ENCODE measurements at regions not wholly inside any gene's neighbourhood (a gene's known extent, or its start where the extent isn't known, plus 50 kb on each side); places are given as distances from the start of the nearest gene placed in this dataset.

DNA sequence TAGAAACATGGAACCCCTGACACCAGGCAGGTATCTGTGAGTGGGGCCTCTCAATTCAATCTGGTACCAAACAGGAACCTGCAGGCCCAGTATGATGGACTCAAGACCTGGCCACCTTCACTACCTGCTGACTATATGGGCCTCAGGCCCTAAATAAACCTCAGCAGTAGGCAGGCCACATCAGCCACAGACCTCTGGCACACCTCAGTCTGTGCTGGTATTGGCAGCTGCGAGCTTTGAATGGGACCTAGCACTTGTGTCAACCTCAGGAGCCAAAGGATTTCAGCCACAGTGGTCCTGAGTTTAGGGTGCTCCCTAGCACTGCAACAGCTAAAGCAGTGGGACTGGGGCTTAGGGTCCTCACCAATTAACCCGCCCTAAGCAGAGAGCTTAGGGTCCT lies 325.5 kb downstream of the ZNF608 start:
- Histone ChIP-seq H3K27ac (ENCODE audit: low read depth in 2 of 2, low read length in 2 of 2) (no peak overlapping the region), H3K9ac (ENCODE audit: low read depth in 1 of 2, low read length in 2 of 2) (no peak overlapping the region), H3K4me3 (ENCODE audit: low read length in 2 of 2) (no peak overlapping the region), H3K4me1 (ENCODE audit: control insufficient read depth in 2 of 2, insufficient read depth in 2 of 2, low read length in 2 of 2) (no peaks in the 10 kb centered on the region), H3K27me3 (ENCODE audit: control insufficient read depth in 2 of 2, insufficient read depth in 2 of 2, low read length in 2 of 2) (no peaks in the 10 kb centered on the region), H3K36me3 (ENCODE audit: control insufficient read depth in 2 of 2, insufficient read depth in 2 of 2, low read length in 2 of 2) (no peaks in the 10 kb centered on the region), H3K9me3 (ENCODE audit: control insufficient read depth in 2 of 2, low read length in 2 of 2) (no peaks in the 10 kb centered on the region)

DNA sequence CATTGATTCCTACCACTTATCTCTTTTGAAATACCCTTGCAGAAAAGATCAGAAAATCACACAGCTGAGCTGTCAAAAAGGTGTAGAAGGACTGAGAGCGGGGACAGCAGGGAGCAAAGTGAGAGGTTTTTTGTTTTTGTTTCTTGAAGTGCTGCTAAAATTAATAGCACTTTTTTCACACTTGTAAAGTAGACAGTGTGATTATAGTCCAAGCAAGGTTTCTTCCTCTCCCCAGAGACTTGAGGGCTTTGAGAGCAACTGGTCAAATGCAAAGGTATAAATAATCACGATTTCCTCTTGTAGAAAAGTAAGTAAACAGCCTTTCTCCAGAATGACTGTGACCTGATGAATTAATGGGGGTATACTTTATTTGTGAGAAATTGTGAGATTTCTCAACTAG lies 326.9 kb downstream of the ZNF608 start:
- Histone ChIP-seq H3K4me1 (ENCODE audit: control insufficient read depth in 2 of 2, insufficient read depth in 2 of 2, low read length in 2 of 2) (no peaks in the 10 kb centered on the region), H3K27me3 (ENCODE audit: control insufficient read depth in 2 of 2, insufficient read depth in 2 of 2, low read length in 2 of 2) (no peaks in the 10 kb centered on the region), H3K36me3 (ENCODE audit: control insufficient read depth in 2 of 2, insufficient read depth in 2 of 2, low read length in 2 of 2) (no peaks in the 10 kb centered on the region), H3K27ac (ENCODE audit: low read depth in 2 of 2, low read length in 2 of 2) (no peak overlapping the region), H3K9me3 (ENCODE audit: control insufficient read depth in 2 of 2, low read length in 2 of 2) (no peaks in the 10 kb centered on the region), H3K9ac (ENCODE audit: low read depth in 1 of 2, low read length in 2 of 2) (no peak overlapping the region), H3K4me3 (ENCODE audit: low read length in 2 of 2) (no peak overlapping the region)

DNA sequence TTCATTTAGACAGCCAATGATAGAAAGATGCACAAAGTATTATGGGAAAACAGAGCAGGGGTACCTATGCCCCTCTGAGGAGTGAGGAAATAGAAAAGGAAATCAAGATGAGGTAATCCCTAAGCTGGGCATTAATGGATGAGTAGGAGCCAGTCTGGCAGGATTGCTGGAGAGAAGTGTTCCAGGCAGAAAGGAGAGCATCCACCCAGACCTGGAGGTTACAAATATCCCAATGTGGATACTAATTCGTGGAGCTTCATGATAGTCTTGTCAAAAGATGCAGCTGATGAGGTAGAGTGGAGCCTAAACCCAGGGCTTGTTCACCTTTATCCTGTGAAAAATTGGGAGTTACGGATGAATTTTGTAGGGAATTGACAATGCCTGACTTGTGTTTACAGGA lies 328.0 kb downstream of the ZNF608 start:
- Histone ChIP-seq H3K4me1 (ENCODE audit: control insufficient read depth in 2 of 2, insufficient read depth in 2 of 2, low read length in 2 of 2) (no peaks in the 10 kb centered on the region), H3K27ac (ENCODE audit: low read depth in 2 of 2, low read length in 2 of 2) (no peak overlapping the region), H3K36me3 (ENCODE audit: control insufficient read depth in 2 of 2, insufficient read depth in 2 of 2, low read length in 2 of 2) (no peaks in the 10 kb centered on the region), H3K9me3 (ENCODE audit: control insufficient read depth in 2 of 2, low read length in 2 of 2) (no peaks in the 10 kb centered on the region), H3K4me3 (ENCODE audit: low read length in 2 of 2) (no peak overlapping the region), H3K9ac (ENCODE audit: low read depth in 1 of 2, low read length in 2 of 2) (no peak overlapping the region), H3K27me3 (ENCODE audit: control insufficient read depth in 2 of 2, insufficient read depth in 2 of 2, low read length in 2 of 2) (no peaks in the 10 kb centered on the region)

DNA sequence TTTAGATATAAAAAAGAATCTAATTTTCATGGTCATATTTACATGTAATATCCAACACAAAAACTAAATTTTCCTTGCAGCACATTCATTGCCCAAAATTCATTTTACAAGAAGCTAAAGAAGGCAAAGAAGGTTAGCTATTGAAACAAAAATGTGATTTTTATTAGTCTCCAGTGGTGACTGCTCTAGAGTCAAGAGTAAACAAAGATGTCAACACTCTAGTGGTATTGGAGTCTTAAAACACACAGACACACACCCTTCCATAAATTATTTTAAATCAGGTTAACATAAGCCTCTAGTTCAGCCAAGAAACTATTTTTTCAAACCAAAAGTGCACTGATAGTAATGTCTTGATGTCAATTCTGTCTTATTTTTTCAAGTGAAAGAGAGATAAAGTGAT lies 329.2 kb downstream of the ZNF608 start:
- Histone ChIP-seq H3K9me3 (ENCODE audit: control insufficient read depth in 2 of 2, low read length in 2 of 2) (no peaks in the 10 kb centered on the region), H3K36me3 (ENCODE audit: control insufficient read depth in 2 of 2, insufficient read depth in 2 of 2, low read length in 2 of 2) (no peaks in the 10 kb centered on the region), H3K27me3 (ENCODE audit: control insufficient read depth in 2 of 2, insufficient read depth in 2 of 2, low read length in 2 of 2) (no peaks in the 10 kb centered on the region), H3K27ac (ENCODE audit: low read depth in 2 of 2, low read length in 2 of 2) (no peak overlapping the region), H3K9ac (ENCODE audit: low read depth in 1 of 2, low read length in 2 of 2) (no peak overlapping the region), H3K4me3 (ENCODE audit: low read length in 2 of 2) (no peak overlapping the region), H3K4me1 (ENCODE audit: control insufficient read depth in 2 of 2, insufficient read depth in 2 of 2, low read length in 2 of 2) (no peaks in the 10 kb centered on the region)

DNA sequence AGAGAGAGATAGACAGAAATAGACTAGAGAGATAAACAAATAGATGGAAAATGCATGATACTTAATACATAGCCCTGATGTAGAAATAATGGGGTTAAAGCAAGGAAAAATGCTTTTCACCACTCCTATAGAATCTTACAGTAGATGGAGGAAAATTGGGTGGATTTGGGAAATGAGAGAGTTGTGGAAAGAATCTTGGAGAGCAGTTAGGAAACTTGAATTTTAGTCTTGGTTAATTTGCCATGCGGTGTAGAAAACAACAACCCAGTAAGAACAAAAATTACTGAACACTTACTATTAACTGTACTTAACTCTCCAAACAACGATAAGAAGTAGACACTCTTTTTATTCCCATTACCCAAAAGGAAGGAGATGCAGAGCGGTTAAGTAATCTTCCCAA lies 329.8 kb downstream of the ZNF608 start:
- no peaks in the 10 kb centered on the region for H3K9me3 ChIP-seq (ENCODE audit: control insufficient read depth in 2 of 2, low read length in 2 of 2)
- no peak overlapping the region for H3K27ac ChIP-seq (ENCODE audit: low read depth in 2 of 2, low read length in 2 of 2)
- H3K4me3 ChIP-seq (ENCODE audit: low read length in 2 of 2), result no peak overlapping the region
- H3K36me3 ChIP-seq (ENCODE audit: control insufficient read depth in 2 of 2, insufficient read depth in 2 of 2, low read length in 2 of 2), result no peaks in the 10 kb centered on the region
- H3K4me1 ChIP-seq (ENCODE audit: control insufficient read depth in 2 of 2, insufficient read depth in 2 of 2, low read length in 2 of 2), result no peaks in the 10 kb centered on the region
- no peaks in the 10 kb centered on the region for H3K27me3 ChIP-seq (ENCODE audit: control insufficient read depth in 2 of 2, insufficient read depth in 2 of 2, low read length in 2 of 2)
- H3K9ac ChIP-seq (ENCODE audit: low read depth in 1 of 2, low read length in 2 of 2), result no peak overlapping the region

DNA sequence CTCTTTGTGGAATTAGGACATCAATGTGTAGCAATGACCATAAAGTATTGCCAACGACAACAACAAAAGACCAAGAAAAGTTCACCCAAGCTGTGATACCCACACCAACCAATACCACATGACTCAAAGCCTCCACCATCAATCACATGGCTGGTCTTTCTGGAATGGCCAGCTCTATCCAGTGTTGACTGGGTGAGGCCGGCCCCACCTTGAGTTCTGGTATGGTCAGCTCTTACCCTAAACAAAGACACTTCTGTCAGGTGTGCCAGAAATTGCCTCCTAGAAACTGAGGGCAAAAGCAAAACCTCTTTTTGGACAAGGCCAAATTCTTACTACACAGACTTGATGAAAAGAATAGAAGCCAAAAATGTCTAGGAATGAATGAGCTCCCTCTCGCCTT lies 331.5 kb downstream of the ZNF608 start:
- Histone ChIP-seq H3K4me1 (ENCODE audit: control insufficient read depth in 2 of 2, insufficient read depth in 2 of 2, low read length in 2 of 2) (no peaks in the 10 kb centered on the region), H3K36me3 (ENCODE audit: control insufficient read depth in 2 of 2, insufficient read depth in 2 of 2, low read length in 2 of 2) (no peaks in the 10 kb centered on the region), H3K4me3 (ENCODE audit: low read length in 2 of 2) (no peak overlapping the region), H3K27ac (ENCODE audit: low read depth in 2 of 2, low read length in 2 of 2) (no peak overlapping the region), H3K27me3 (ENCODE audit: control insufficient read depth in 2 of 2, insufficient read depth in 2 of 2, low read length in 2 of 2) (no peaks in the 10 kb centered on the region), H3K9me3 (ENCODE audit: control insufficient read depth in 2 of 2, low read length in 2 of 2) (no peaks in the 10 kb centered on the region), H3K9ac (ENCODE audit: low read depth in 1 of 2, low read length in 2 of 2) (no peak overlapping the region)

DNA sequence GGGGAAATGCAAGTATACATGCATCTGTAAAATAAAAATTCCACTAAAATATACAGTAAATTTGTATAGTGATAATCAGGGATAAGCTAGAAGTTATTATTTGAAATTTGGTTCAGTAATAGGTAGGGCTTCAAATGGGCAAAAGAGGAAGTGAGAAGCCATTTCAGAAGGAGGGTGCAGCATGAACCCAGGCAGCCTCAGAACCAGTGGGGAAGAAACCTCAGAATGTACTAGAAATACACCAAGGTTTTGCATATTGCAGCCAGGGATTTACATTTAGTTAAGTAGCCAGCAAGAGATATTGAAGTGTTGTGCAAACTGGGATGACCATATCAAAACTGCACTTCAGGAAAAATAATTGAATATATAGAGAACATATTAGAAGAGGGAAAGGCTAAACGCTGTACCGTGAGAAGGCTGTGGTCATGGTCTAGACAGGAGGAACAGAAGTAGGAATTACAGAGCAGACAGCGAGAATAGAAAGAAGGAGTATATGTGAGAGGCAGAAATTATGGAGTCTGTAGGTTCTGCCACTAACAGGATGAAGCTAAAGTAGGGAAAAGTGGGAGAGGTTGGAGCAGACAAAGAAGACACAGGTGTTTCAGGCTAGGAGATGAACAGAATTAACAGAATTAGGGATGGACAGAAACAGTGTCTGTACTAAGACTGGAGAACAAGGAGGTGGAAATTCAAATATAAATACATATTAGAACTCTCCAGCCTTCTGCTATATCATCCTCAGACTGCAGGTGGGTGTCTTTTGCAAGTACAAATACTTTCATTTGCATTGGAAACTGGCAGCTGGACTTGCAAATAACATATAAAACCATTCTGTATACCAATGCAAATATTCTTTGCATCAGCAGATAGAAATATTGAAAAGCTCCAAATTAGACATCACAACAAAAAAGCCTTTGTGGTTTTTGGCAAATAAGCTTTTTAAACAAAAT lies 335.6 kb downstream of the ZNF608 start:
- no peaks in the 10 kb centered on the region for H3K9me3 ChIP-seq (ENCODE audit: control insufficient read depth in 2 of 2, low read length in 2 of 2)
- no peaks in the 10 kb centered on the region for H3K4me1 ChIP-seq (ENCODE audit: control insufficient read depth in 2 of 2, insufficient read depth in 2 of 2, low read length in 2 of 2)
- no peak overlapping the region for H3K4me3 ChIP-seq (ENCODE audit: low read length in 2 of 2)
- no peak overlapping the region for H3K27ac ChIP-seq (ENCODE audit: low read depth in 2 of 2, low read length in 2 of 2)
- no peaks in the 10 kb centered on the region for H3K27me3 ChIP-seq (ENCODE audit: control insufficient read depth in 2 of 2, insufficient read depth in 2 of 2, low read length in 2 of 2)
- no peaks in the 10 kb centered on the region for H3K36me3 ChIP-seq (ENCODE audit: control insufficient read depth in 2 of 2, insufficient read depth in 2 of 2, low read length in 2 of 2)
- H3K9ac ChIP-seq (ENCODE audit: low read depth in 1 of 2, low read length in 2 of 2), result no peak overlapping the region

DNA sequence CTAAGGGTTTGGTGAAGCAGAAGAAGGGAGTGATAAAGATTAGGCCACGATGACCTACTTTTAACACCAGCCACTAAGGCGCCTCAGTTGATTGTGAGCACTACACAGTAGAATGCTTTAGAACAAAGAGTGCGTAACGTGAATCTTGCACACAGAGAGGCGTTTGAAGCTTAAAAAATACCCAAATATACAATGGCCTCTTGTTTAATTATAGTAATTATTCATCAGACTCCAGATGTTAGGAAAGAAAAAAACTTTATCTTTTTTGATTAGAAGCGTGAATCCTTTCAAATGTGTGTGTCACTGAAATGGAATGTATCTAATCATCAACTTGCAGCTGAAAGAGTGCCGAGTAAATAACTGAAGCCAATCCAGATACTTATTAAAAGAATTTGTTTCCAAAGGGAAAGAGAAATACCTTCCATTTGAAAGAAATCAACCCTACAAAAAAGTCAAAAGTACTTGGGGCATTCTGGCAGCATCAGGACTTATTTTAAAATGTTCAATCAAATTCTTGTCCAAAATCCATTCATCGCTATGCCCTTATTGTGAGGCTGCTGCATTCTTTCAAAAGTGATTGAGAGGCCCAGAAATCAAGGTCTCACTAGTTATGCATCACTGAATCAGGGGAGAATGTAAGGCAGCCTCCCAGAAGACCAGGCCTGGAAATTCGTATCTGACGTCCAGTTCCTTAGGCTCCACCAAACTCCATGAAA lies 337.5 kb downstream of the ZNF608 start:
- no peaks in the 10 kb centered on the region for H3K27me3 ChIP-seq (ENCODE audit: control insufficient read depth in 2 of 2, insufficient read depth in 2 of 2, low read length in 2 of 2)
- no peaks in the 10 kb centered on the region for H3K9me3 ChIP-seq (ENCODE audit: control insufficient read depth in 2 of 2, low read length in 2 of 2)
- no peak overlapping the region for H3K9ac ChIP-seq (ENCODE audit: low read depth in 1 of 2, low read length in 2 of 2)
- H3K4me1 ChIP-seq (ENCODE audit: control insufficient read depth in 2 of 2, insufficient read depth in 2 of 2, low read length in 2 of 2), result no peaks in the 10 kb centered on the region
- no peak overlapping the region for H3K27ac ChIP-seq (ENCODE audit: low read depth in 2 of 2, low read length in 2 of 2)
- H3K4me3 ChIP-seq (ENCODE audit: low read length in 2 of 2), result no peak overlapping the region
- no peaks in the 10 kb centered on the region for H3K36me3 ChIP-seq (ENCODE audit: control insufficient read depth in 2 of 2, insufficient read depth in 2 of 2, low read length in 2 of 2)

DNA sequence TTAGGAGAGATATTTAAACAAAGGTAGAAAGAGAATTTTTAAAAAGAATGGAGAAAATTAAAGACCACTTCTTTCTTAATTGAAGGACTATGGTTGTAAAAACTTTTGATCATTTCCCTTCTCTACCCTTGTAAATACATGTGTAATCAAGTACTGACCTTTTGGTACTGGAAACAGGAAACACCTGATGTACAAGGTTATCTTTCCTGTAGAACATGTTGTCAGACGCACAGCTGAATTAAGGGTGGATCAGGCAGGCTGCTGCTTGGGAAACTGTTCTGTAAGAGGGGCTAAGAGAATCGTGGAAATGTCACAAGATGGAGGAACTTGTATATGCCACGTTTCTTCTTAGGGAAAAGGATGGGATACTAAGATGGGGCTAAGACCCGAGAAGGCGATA lies 341.6 kb downstream of the ZNF608 start:
- no peaks in the 10 kb centered on the region for H3K36me3 ChIP-seq (ENCODE audit: control insufficient read depth in 2 of 2, insufficient read depth in 2 of 2, low read length in 2 of 2)
- no peak overlapping the region for H3K9ac ChIP-seq (ENCODE audit: low read depth in 1 of 2, low read length in 2 of 2)
- H3K4me3 ChIP-seq (ENCODE audit: low read length in 2 of 2), result no peak overlapping the region
- H3K27me3 ChIP-seq (ENCODE audit: control insufficient read depth in 2 of 2, insufficient read depth in 2 of 2, low read length in 2 of 2), result no peaks in the 10 kb centered on the region
- no peak overlapping the region for H3K27ac ChIP-seq (ENCODE audit: low read depth in 2 of 2, low read length in 2 of 2)
- no peaks in the 10 kb centered on the region for H3K9me3 ChIP-seq (ENCODE audit: control insufficient read depth in 2 of 2, low read length in 2 of 2)
- H3K4me1 ChIP-seq (ENCODE audit: control insufficient read depth in 2 of 2, insufficient read depth in 2 of 2, low read length in 2 of 2), result no peaks in the 10 kb centered on the region

DNA sequence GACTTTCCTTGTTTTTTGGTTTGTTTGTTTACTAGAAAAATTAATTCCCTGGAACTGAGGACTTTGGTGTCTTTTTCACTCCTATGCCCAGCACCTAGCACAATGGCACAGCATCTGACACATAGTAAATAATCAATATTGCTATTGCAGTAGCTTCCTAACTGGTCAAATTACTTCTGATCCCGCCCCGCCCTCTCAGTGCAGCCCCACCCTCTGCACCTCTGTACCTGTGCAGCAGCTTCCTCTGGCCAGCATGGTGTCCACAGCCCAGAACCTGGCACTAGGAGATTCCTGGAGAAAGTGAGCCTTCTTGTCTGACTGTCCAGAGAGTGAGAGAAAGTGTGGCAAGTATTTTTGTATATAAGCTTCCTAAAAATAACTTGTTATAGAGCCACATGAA lies 343.2 kb downstream of the ZNF608 start:
- no peak overlapping the region for H3K9ac ChIP-seq (ENCODE audit: low read depth in 1 of 2, low read length in 2 of 2)
- no peaks in the 10 kb centered on the region for H3K36me3 ChIP-seq (ENCODE audit: control insufficient read depth in 2 of 2, insufficient read depth in 2 of 2, low read length in 2 of 2)
- no peak overlapping the region for H3K4me3 ChIP-seq (ENCODE audit: low read length in 2 of 2)
- H3K27ac ChIP-seq (ENCODE audit: low read depth in 2 of 2, low read length in 2 of 2), result no peak overlapping the region
- no peaks in the 10 kb centered on the region for H3K27me3 ChIP-seq (ENCODE audit: control insufficient read depth in 2 of 2, insufficient read depth in 2 of 2, low read length in 2 of 2)
- H3K9me3 ChIP-seq (ENCODE audit: control insufficient read depth in 2 of 2, low read length in 2 of 2), result no peaks in the 10 kb centered on the region
- no peaks in the 10 kb centered on the region for H3K4me1 ChIP-seq (ENCODE audit: control insufficient read depth in 2 of 2, insufficient read depth in 2 of 2, low read length in 2 of 2)

Measured in mucosa of rectum (tissue), 2 donors.